T-cell (primary cell): ENCODE measurements at regions not wholly inside any gene's neighbourhood (a gene's known extent, or its start where the extent isn't known, plus 50 kb on each side); places are given as distances from the start of the nearest gene placed in this dataset.

Source experiments
- ATAC-seq, 4 experiments: fragments of 200-7000 bp in 3 of 4; fragments of 150-1000 bp in 1 of 4; cut with Tn5 transposase; replicated peaks in 1 of 4; 1 replicate in 3 of 4; 2 replicates in 1 of 4; pipeline ENCODE4 v1.10.0; 2021; ENCODE audit warnings: moderate library complexity in 3 of 4, mild to moderate bottlenecking in 2 of 4, moderate number of reproducible peaks in 1 of 4
- CTCF ChIA-PET, 2 donors: fragments of 300-600 bp; sonication (Branson Sonifier 250); formaldehyde crosslinking; loops; one replicate each; lab custom pipeline; 2022; ENCODE audit warnings: antibody characterized with exemption in 2 of 2; lab: Charles Lee
- POLR2A ChIA-PET, 2 donors: fragments of 300-600 bp; sonication (Branson Sonifier 250); formaldehyde crosslinking; loops; one replicate each; lab custom pipeline; 2022; ENCODE audit warnings: antibody characterized with exemption in 2 of 2; lab: Charles Lee
- DNase-seq, 35 experiments: peaks; one replicate each; pipeline versions ENCODE4 v3.0.0 to v3.0.0-alpha.2; 2013 to 2023
- H3K27ac ChIP-seq: one replicate; pipeline ENCODE4 v1.5.1; 2013; ENCODE audit warnings: low read length
- H3K27me3 ChIP-seq, 2 experiments: replicated peaks in 1 of 2; 1 replicate in 1 of 2; 2 replicates in 1 of 2; pipeline versions ENCODE4 v1.6.1 to v1.7.0; 2013; ENCODE audit warnings: low read length in 1 of 2, mixed read lengths in 1 of 2; ENCODE audit not compliant: control insufficient read depth in 2 of 2, insufficient read depth in 2 of 2; ENCODE audit errors: extremely low read depth in 1 of 2
- H3K36me3 ChIP-seq, 2 donors: 1 replicate in 1 of 2; 2 replicates in 1 of 2; pipeline versions ENCODE4 v1.6.1 to v1.7.0; 2013; ENCODE audit warnings: low read length in 1 of 2; ENCODE audit not compliant: control insufficient read depth in 2 of 2, insufficient read depth in 1 of 2; ENCODE audit errors: extremely low read depth in 1 of 2
- H3K4me1 ChIP-seq, 2 experiments: 1 replicate in 1 of 2; 2 replicates in 1 of 2; pipeline versions ENCODE4 v1.6.1 to v1.7.0; 2013; ENCODE audit warnings: low read length in 2 of 2, mixed read lengths in 1 of 2; ENCODE audit not compliant: insufficient read depth in 2 of 2, control insufficient read depth in 1 of 2; ENCODE audit errors: extremely low read depth in 1 of 2
- H3K4me3 ChIP-seq, 2 donors: 1 replicate in 1 of 2; 2 replicates in 1 of 2; pipeline versions ENCODE4 v1.5.1 to v1.7.0; 2013; ENCODE audit warnings: mild to moderate bottlenecking in 2 of 2, low read length in 1 of 2, moderate library complexity in 1 of 2; ENCODE audit not compliant: control insufficient read depth in 1 of 2; ENCODE audit errors: extremely low read depth in 1 of 2
- H3K9me3 ChIP-seq: 2 replicates; pipeline ENCODE4 v1.7.0; 2013
- H3K27ac Mint-ChIP-seq, 2 donors: one replicate each; pipeline ENCODE4 v1.8.0; 2020 to 2021; ENCODE audit warnings: mild to moderate bottlenecking in 2 of 2, mixed read lengths in 2 of 2
- H3K27me3 Mint-ChIP-seq, 2 donors: one replicate each; pipeline ENCODE4 v1.8.0; 2021 to 2022; ENCODE audit warnings: mixed read lengths in 2 of 2
- H3K36me3 Mint-ChIP-seq: one replicate; pipeline ENCODE4 v1.8.0; 2021; ENCODE audit warnings: mixed read lengths
- H3K4me1 Mint-ChIP-seq, 3 donors: one replicate each; pipeline ENCODE4 v1.8.0; 2020 to 2022; ENCODE audit warnings: mixed read lengths in 3 of 3, mild to moderate bottlenecking in 1 of 3
- H3K4me3 Mint-ChIP-seq, 3 donors: one replicate each; pipeline ENCODE4 v1.8.0; 2020 to 2022; ENCODE audit warnings: mild to moderate bottlenecking in 3 of 3, mixed read lengths in 3 of 3, moderate library complexity in 3 of 3
- H3K9me3 Mint-ChIP-seq, 3 donors: one replicate each; pipeline ENCODE4 v1.8.0; 2020 to 2022; ENCODE audit warnings: mixed read lengths in 3 of 3
- WGBS: methylation state at CpG from one replicate; pipeline ENCODE4 v1.1.5; 2013; ENCODE audit warnings: missing lambda C conversion rate; ENCODE audit not compliant: insufficient coverage; 5-methylcytosine and 5-hydroxymethylcytosine counted together

- no peaks in the 10 kb centered on the region for H3K9me3 ChIP-seq
- no peak for DNase-seq
- H3K27ac ChIP-seq: no peak overlapping the region
- ChIA-PET CTCF (no interaction called here), POLR2A (no interaction called here)
- Mint-ChIP-seq H3K36me3 (no peaks in the 10 kb centered on the region), H3K4me3 (no peak overlapping the region), H3K27ac (no peak overlapping the region), H3K27me3 (no peaks in the 10 kb centered on the region), H3K4me1 (no peaks in the 10 kb centered on the region), H3K9me3 (no peaks in the 10 kb centered on the region)
- H3K36me3 ChIP-seq: no peaks in the 10 kb centered on the region
- H3K27me3 ChIP-seq: no peaks in the 10 kb centered on the region
- no CpG with 5 or more reads among the region's 2 CpGs for WGBS
- no peak for ATAC-seq
- H3K4me1 ChIP-seq: peaks cover 0 to 2% of the 10 kb centered on the region in 2 experiments
- no peak overlapping the region for H3K4me3 ChIP-seq
These were observed 53.9 kb upstream of the SETBP1 start for GRCh38 chr18:44626807-44627206.

DNA sequence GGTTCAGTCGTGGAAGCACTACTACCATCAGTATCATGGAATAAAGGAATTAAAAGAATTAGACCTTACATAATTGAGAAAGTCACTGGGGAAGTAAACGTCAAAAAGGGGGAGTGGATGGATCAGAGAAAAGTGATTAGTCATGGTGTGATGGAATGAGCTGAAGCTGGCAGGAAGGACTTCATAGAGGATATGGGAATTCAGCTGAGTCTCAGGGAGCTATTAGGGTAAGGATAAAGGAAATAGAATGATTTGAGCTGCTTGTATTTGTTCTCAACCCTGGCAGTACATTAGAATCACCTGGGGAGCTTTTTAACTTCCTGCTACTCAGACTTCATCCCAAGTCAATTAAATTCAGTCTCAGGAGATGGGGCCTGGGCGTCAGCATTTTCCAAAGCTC, 53.4 kb upstream of the SETBP1 start:
- Mint-ChIP-seq H3K27ac (no peak overlapping the region), H3K36me3 (no peaks in the 10 kb centered on the region), H3K9me3 (no peaks in the 10 kb centered on the region), H3K4me3 (no peak overlapping the region), H3K4me1 (no peaks in the 10 kb centered on the region), H3K27me3 (no peaks in the 10 kb centered on the region)
- Histone ChIP-seq H3K36me3 (no peaks in the 10 kb centered on the region), H3K4me1 (peaks cover 0 to 2% of the 10 kb centered on the region in 2 experiments), H3K27me3 (no peaks in the 10 kb centered on the region), H3K27ac (no peak overlapping the region), H3K9me3 (no peaks in the 10 kb centered on the region), H3K4me3 (no peak overlapping the region)
- ATAC-seq (no peak), DNase-seq (no peak)
- ChIA-PET CTCF (no interaction called here), POLR2A (no interaction called here)
- 85% methylated on average over 2 of the region's 3 CpGs for WGBS

DNA sequence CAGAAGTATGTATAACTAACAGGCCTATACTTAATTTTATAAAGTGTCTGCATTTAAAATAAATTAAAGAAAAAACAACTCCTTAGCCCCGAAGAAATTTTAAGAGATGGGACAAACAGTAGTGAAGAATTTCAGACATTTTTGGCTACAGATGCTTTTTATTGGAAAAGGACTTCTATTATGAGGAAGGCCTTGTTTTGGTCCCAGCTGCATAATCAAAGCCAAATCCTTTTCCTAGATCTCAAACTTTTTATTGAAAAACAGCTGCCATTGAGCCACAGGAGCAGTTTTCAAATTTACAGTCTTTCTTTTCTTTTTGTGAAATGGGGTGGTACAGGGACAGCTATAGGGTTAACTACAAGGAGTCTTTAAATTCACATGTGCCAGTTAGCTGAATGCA, 51.3 kb upstream of the SETBP1 start:
- no peaks in the 10 kb centered on the region for H3K27me3 Mint-ChIP-seq
- no peak overlapping the region for H3K4me3 ChIP-seq
- DNase-seq (no peak), ATAC-seq (no peak)
- H3K4me1 ChIP-seq: peaks cover 0 to 2% of the 10 kb centered on the region in 2 experiments
- no peak overlapping the region for H3K4me3 Mint-ChIP-seq
- no peaks in the 10 kb centered on the region for H3K27me3 ChIP-seq
- H3K27ac ChIP-seq: no peak overlapping the region
- no peak overlapping the region for H3K27ac Mint-ChIP-seq
- H3K36me3 ChIP-seq: no peaks in the 10 kb centered on the region
- CTCF ChIA-PET: no interaction called here
- H3K4me1 Mint-ChIP-seq: no peaks in the 10 kb centered on the region
- H3K9me3 Mint-ChIP-seq: no peaks in the 10 kb centered on the region
- whole genome bisulfite sequencing: no CpG with 5 or more reads among the region's 1 CpG
- H3K9me3 ChIP-seq: no peaks in the 10 kb centered on the region
- POLR2A ChIA-PET: interaction anchor here in 1 of 2 donors (0.6 kb wide), 1 partner anchor 277 kb away, joined by 4 read pairs; no protein-coding TSS in a partner anchor
- no peaks in the 10 kb centered on the region for H3K36me3 Mint-ChIP-seq

GRCh38 chr18:44630118-44630517, 50.6 kb upstream of the SETBP1 start:
- Histone ChIP-seq H3K4me1 (peaks cover 0 to 2% of the 10 kb centered on the region in 2 experiments), H3K36me3 (no peaks in the 10 kb centered on the region), H3K4me3 (no peak overlapping the region), H3K27me3 (no peaks in the 10 kb centered on the region), H3K27ac (no peak overlapping the region), H3K9me3 (no peaks in the 10 kb centered on the region)
- H3K4me3 Mint-ChIP-seq: no peak overlapping the region
- no peaks in the 10 kb centered on the region for H3K4me1 Mint-ChIP-seq
- no peaks in the 10 kb centered on the region for H3K36me3 Mint-ChIP-seq
- no peak for ATAC-seq
- 0% methylated on average over 1 of the region's 2 CpGs for WGBS
- H3K27ac Mint-ChIP-seq: no peak overlapping the region
- ChIA-PET CTCF (no interaction called here), POLR2A (no interaction called here)
- H3K9me3 Mint-ChIP-seq: no peaks in the 10 kb centered on the region
- no peaks in the 10 kb centered on the region for H3K27me3 Mint-ChIP-seq
- DNase-seq: no peak
